OCI-LY3 (cell line): ENCODE measurements at regions not wholly inside any gene's neighbourhood (a gene's known extent, or its start where the extent isn't known, plus 50 kb on each side); places are given as distances from the start of the nearest gene placed in this dataset.
A peak's percentile ranks its signal among the peaks of the same experiment; 100 is the strongest.

Experiments used
- H2AFZ ChIP-seq: fragments of 200-600, 300-600 bp; shearing (Covaris generic); 2 replicates; pipeline ENCODE4 v1.6.0; 2014; ENCODE audit warnings: antibody characterized with exemption, low read depth, low read length
- H3K27ac ChIP-seq: fragments of 200-600, 300-600 bp; sonication (generic); 2 replicates; pipeline ENCODE4 v1.5.1; 2014; ENCODE audit warnings: mild to moderate bottlenecking, low read length, moderate library complexity, mixed read lengths
- H3K27me3 ChIP-seq: fragments of 200-600, 300-600 bp; sonication (generic); 2 replicates; pipeline ENCODE4 v1.6.1; 2014; ENCODE audit warnings: low read depth, low read length, mixed read lengths
- H3K36me3 ChIP-seq: fragments of 200-600, 300-600 bp; sonication (generic); replicated peaks from 2 replicates; pipeline ENCODE3; 2014; ENCODE audit warnings: low read depth, low read length, mixed read lengths
- H3K4me1 ChIP-seq: fragments of 300-600, 200-600 bp; sonication (generic); 2 replicates; pipeline ENCODE4 v1.6.1; 2014; ENCODE audit warnings: low read length, mixed read lengths
- H3K4me2 ChIP-seq: fragments of 200-600, 300-600 bp; sonication (generic); 2 replicates; pipeline ENCODE4 v1.6.1; 2014; ENCODE audit warnings: low read length, mixed read lengths
- H3K4me3 ChIP-seq: fragments of 300-600, 200-600 bp; sonication (generic); 2 replicates; pipeline ENCODE4 v1.5.1; 2014; ENCODE audit warnings: antibody characterized with exemption, mild to moderate bottlenecking, low read length, moderate library complexity
- H3K79me2 ChIP-seq: fragments of 300-600, 200-600 bp; shearing (Covaris generic); 2 replicates; pipeline ENCODE4 v1.6.1; 2014; ENCODE audit warnings: mild to moderate bottlenecking, low read length, mixed read lengths
- H3K9ac ChIP-seq: fragments of 300-600, 200-600 bp; shearing (Covaris generic); 2 replicates; pipeline ENCODE4 v1.6.0; 2014; ENCODE audit warnings: mild to moderate bottlenecking, low read length, moderate library complexity
- H3K9me3 ChIP-seq: fragments of 200-600, 300-600 bp; shearing (Covaris generic); 2 replicates; pipeline ENCODE4 v1.6.1; 2014; ENCODE audit warnings: low read length, mixed read lengths; ENCODE audit not compliant: insufficient read depth
- H4K20me1 ChIP-seq: fragments of 200-600, 300-600 bp; sonication (generic); 2 replicates; pipeline ENCODE4 v1.6.1; 2016; ENCODE audit warnings: low read length, mixed read lengths; ENCODE audit not compliant: insufficient read depth
- EZH2phosphoT487 ChIP-seq: fragments of 200-600 bp; shearing (Covaris generic); IDR thresholded peaks from 2 replicates; pipeline ENCODE4 v1.6.1; 2018; ENCODE audit warnings: antibody characterized with exemption, mixed run types, low read depth
- TF ChIP-seq, protein P1 (sequence below): fragments of 200-600, 300-600 bp; sonication (generic); IDR thresholded peaks from 2 replicates; pipeline ENCODE4 v1.5.1; 2014; ENCODE audit warnings: antibody characterized with exemption, low read length, low read depth

DNA sequence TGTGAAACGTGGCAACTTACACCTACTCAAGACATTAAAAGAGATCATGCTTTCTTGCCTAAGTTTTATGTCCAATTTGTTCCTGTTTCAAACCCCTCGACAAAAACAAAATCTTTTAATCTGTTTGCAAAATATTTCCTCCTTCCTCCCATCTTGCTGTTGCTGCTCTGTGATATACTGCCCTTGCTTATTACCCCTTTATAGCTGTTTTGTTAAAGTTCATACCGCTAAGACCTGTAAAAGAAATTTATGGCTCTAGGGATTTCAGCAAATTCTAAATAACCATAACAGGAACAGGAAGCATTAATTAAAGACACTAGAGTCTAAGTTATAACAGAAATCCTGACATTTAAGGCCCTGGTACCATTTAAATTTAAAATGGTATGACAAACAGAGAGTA lies 1268.2 kb upstream of the PIK3C3 start:
- TF ChIP-seq, protein P1, sequence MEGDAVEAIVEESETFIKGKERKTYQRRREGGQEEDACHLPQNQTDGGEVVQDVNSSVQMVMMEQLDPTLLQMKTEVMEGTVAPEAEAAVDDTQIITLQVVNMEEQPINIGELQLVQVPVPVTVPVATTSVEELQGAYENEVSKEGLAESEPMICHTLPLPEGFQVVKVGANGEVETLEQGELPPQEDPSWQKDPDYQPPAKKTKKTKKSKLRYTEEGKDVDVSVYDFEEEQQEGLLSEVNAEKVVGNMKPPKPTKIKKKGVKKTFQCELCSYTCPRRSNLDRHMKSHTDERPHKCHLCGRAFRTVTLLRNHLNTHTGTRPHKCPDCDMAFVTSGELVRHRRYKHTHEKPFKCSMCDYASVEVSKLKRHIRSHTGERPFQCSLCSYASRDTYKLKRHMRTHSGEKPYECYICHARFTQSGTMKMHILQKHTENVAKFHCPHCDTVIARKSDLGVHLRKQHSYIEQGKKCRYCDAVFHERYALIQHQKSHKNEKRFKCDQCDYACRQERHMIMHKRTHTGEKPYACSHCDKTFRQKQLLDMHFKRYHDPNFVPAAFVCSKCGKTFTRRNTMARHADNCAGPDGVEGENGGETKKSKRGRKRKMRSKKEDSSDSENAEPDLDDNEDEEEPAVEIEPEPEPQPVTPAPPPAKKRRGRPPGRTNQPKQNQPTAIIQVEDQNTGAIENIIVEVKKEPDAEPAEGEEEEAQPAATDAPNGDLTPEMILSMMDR = no peak
- no peak for TF ChIP-seq EZH2phosphoT487
- H2AFZ ChIP-seq = 0 out of 2 replicates have a peak overlapping the region, but pooled peaks have one; percentile 8
- no peaks in the 10 kb centered on the region for H3K4me1 ChIP-seq
- H4K20me1 ChIP-seq = no peaks in the 10 kb centered on the region
- no peak overlapping the region for H3K4me3 ChIP-seq
- no peaks in the 10 kb centered on the region for H3K9me3 ChIP-seq
- no peaks in the 10 kb centered on the region for H3K79me2 ChIP-seq
- no peaks in the 10 kb centered on the region for H3K27me3 ChIP-seq
- no peaks in the 10 kb centered on the region for H3K36me3 ChIP-seq
- H3K9ac ChIP-seq = no peak overlapping the region
- H3K27ac ChIP-seq = no peak overlapping the region
- H3K4me2 ChIP-seq = no peak overlapping the region

DNA sequence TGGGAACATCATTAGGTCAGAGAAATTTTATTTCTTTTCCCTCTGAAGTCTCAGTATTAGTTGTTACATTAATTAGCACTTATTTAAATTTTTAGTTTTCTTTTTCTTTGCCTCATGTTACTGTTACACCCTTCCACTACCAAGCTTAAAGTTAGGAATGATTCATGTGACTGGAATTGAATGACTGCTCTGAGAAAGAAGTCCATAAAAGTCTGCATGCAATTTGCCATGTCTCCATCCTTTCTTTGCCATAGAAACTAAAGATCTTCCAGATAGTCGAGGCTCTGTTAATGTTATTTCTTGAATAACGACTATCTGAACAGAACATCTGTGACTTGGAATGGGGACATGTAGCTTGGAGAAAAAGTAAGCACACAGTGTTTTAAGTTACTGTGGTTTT lies 1269.8 kb upstream of the PIK3C3 start:
- Histone ChIP-seq H3K9me3 (no peaks in the 10 kb centered on the region), H3K27ac (no peak overlapping the region), H2AFZ (no peak overlapping the region), H3K79me2 (no peaks in the 10 kb centered on the region), H4K20me1 (no peaks in the 10 kb centered on the region), H3K36me3 (no peaks in the 10 kb centered on the region), H3K4me1 (no peaks in the 10 kb centered on the region), H3K9ac (no peak overlapping the region), H3K4me3 (no peak overlapping the region), H3K4me2 (no peak overlapping the region), H3K27me3 (no peaks in the 10 kb centered on the region)
- TF ChIP-seq EZH2phosphoT487 = no peak
- TF ChIP-seq, protein P1 = no peak

DNA sequence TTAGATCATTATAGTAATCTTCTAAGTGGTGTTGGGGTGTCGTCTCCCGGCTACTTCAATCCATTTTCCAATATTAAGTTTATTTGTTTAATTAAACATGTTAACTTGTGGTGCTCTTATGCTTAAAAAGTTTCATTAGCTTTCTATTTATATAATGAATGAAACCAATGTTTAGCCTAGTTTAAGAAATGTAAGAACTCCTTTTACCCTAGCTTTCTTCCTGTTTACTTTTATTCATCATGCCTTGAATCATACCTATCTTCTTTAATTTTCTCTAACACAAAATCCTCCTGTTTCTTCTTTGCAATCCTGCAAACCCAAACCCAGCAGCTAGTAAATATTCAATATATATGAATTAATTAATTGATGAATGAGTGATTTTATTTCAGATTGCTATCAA lies 1276.7 kb upstream of the PIK3C3 start:
- Histone ChIP-seq H2AFZ (no peak overlapping the region), H3K36me3 (no peaks in the 10 kb centered on the region), H3K4me3 (no peak overlapping the region), H4K20me1 (no peaks in the 10 kb centered on the region), H3K4me1 (no peaks in the 10 kb centered on the region), H3K79me2 (no peaks in the 10 kb centered on the region), H3K27ac (no peak overlapping the region), H3K9me3 (no peaks in the 10 kb centered on the region), H3K4me2 (no peak overlapping the region), H3K9ac (no peak overlapping the region), H3K27me3 (no peaks in the 10 kb centered on the region)
- TF ChIP-seq, protein P1 = no peak
- TF ChIP-seq EZH2phosphoT487 = no peak

DNA sequence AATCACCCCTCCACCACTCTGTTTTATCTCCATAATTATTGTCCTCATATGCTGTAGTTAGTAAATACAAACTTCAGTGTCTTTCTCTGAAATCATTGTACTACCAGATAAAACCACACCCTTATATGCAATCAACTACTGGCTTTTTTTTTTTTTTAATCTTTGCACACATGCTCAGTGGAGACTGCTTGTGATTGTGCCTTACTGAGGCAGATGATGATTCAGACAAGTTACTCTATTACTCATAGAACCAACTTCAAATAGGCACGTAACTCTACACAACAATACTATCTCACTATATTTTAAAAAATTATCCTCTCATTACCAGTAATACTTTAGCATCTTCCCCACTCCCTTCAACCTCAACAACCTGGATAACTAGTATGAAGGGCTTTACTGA lies 1278.4 kb upstream of the PIK3C3 start:
- no peaks in the 10 kb centered on the region for H3K36me3 ChIP-seq
- no peak overlapping the region for H3K9ac ChIP-seq
- H3K27me3 ChIP-seq = no peaks in the 10 kb centered on the region
- H2AFZ ChIP-seq = no peak overlapping the region
- H3K4me3 ChIP-seq = no peak overlapping the region
- TF ChIP-seq EZH2phosphoT487 = no peak
- TF ChIP-seq, protein P1 = no peak
- H3K4me1 ChIP-seq = no peaks in the 10 kb centered on the region
- no peaks in the 10 kb centered on the region for H3K9me3 ChIP-seq
- H3K4me2 ChIP-seq = no peak overlapping the region
- no peaks in the 10 kb centered on the region for H4K20me1 ChIP-seq
- H3K79me2 ChIP-seq = no peaks in the 10 kb centered on the region
- no peak overlapping the region for H3K27ac ChIP-seq
